Epithelial cell of prostate (primary cell): ENCODE measurements at regions not wholly inside any gene's neighbourhood (a gene's known extent, or its start where the extent isn't known, plus 50 kb on each side); places are given as distances from the start of the nearest gene placed in this dataset.
"Not testable (repeated sequence)": the region's sequence is repeated elsewhere in the genome, so short reads cannot be mapped to it uniquely, and the experiment has no call there.

Source experiments
- DNase-seq: peaks from one replicate; pipeline ENCODE4 v3.0.0-alpha.2; 2011; ENCODE audit warnings: low read depth, low spot score
- H3K27ac ChIP-seq: fragments of 450-650 bp; 2 replicates; pipeline ENCODE4 v1.5.1; 2017; ENCODE audit warnings: mild to moderate bottlenecking

DNA sequence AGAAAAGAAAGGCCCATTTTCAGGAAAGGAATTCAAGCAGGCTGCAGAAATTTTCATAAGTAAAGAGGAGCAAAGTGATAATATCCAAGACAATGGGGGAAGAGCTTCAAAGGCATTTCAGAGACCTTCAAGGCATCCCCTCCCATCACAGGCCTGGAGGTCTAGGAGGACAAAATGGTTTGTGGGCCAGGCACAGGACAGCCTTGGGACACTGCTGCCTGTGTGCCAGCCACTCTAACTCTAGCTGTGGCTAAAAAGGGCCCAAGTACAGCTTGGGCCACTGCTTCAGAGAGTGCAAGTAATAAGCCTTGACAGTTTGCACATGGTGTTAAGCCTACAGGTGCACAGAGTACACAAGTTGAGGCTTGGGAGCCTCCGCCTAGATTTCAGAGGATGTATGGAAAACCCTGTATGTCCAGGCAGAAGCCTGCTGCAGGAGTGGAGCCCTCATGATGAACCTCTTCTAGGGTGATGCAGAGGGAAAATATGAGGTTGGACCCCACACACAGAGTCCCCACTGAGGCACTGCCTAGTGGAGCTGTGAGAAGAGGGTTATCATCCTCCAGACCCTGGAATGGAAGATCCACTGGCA lies 51.8 kb upstream of the ZSWIM5 start:
- no peak overlapping the region for H3K27ac ChIP-seq
- no peak for DNase-seq

DNA sequence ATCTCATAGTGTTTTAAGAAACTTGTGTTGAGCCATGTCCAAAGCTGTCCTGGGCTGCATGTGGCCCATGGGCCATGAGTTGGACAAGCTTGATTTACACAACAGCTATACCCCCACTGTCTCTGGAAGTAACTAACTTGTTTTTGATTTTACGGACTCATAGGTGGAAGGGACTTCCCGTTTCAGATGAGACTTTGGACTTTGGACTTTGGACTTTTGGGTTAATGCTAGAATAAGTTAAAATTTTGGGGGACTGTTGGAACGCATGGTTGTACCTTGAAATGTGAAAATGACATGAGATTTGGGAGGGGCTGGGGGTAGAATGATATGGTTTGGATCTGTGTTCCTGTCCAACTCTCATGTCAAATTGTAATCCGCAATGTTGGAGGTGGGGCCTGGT lies 52.6 kb upstream of the ZSWIM5 start:
- DNase-seq, result no peak
- no peak overlapping the region for H3K27ac ChIP-seq

DNA sequence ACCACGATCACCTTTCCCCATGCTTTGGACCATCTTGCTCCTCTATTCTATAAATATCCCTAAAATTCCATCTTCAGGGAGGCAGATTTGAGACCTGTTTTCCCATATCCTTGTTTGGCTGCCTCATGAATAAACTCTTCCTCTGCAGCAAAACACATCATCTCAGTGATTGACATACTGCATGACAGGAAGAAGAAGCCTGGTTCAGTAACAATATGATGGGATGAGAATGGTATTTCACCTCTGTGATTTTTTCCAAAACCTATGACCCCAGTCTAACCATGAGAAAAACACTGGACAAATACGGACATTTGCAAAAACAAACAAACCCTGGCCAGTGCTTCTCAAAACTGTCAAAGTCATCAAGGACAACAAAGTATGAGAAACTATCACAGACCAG lies 53.8 kb upstream of the ZSWIM5 start:
- DNase-seq, result no peak

DNA sequence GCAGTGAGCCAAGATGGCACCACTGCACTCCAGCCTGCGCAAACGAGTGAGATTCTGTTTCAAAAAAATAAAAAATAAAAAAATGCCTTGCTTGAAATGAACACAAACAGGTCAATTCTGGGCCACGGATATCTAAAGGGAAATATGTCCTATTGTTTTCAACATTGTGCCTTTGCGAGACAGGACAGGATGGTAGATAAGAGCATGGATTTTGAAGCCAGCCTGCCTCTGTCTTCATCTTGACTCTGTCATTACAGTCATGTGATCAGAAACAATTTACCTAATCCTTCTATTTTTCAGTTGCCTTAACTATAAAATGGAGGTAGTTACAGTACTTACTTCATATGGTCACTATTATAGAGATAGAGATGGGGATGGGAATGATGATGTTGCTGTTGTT lies 56.7 kb upstream of the ZSWIM5 start:
- no peak for DNase-seq
- no peak overlapping the region for H3K27ac ChIP-seq

More for the DNA sequence above, 53.8 kb upstream of the ZSWIM5 start:
- H3K27ac ChIP-seq, result no peak overlapping the region

DNA sequence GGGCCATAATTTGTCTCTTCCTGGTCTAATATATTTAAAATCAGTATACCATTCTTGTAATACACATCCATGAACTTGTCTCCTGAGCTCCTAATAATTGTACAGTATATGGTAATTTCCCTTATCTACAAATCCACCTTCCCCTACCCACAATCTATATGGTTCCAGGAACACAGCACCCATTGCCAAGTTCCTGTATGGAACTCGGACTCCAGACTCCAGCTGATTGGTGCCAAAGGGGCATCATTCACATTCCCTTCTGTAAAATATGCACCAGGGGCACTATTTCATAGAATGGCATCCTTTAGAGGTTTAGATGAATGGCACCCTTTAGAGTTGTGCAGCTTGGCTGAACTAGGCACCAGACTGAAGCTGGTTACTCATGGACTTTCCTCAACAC lies 58.8 kb upstream of the ZSWIM5 start:
- no peak for DNase-seq
- H3K27ac ChIP-seq, result no peak overlapping the region

DNA sequence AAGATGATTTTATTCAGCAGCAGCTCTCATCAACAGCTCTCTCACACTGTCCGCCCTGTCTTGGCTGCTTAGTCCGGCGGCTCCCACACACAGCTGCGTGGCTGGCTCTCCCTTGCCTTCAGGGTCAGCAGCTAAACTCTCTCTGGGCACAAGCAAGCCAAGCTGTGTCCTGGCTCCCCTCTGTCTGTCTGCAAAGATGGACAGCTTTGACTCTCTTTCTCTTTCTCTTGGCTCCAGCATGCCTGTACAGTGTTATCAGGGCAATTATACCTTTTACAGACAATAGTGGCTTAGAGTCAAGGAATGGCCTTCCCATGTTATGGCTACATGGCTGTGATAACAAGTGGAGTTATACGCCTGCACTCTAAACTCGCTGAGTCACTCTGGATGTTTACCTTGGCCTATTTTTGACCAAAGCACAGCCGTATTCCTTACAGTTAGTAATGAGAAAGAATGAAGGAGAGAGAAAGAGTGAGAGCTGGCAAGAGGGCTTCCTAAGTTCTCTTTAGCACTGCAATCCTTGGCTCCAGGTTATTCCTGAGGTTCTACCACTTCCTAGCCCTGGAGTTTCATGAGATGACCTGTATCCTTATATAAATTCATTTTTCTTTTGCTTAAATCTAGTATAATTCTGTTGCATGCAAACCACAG lies 59.9 kb upstream of the ZSWIM5 start:
- DNase-seq, result no peak
- H3K27ac ChIP-seq, result no peak overlapping the region

DNA sequence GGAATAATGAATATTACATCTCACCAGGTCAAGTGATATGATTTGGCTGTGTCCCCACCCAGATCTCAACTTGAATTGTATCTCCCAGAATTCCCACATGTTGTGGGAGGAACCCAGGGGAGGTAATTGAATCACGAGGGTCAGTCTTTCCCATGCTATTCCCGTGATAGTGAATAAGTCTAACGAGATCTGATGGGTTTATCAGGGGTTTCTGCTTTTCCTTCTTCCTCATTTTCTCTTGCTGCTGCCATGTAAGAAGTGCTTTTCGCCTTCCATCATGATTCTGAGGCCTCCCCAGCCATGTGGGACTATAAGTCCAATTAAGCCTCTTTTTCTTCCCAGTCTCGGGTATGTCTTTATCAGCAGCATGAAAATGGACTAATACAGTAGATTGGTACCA lies 58.4 kb upstream of the HPDL start:
- not testable (repeated sequence) for DNase-seq, H3K27ac ChIP-seq

DNA sequence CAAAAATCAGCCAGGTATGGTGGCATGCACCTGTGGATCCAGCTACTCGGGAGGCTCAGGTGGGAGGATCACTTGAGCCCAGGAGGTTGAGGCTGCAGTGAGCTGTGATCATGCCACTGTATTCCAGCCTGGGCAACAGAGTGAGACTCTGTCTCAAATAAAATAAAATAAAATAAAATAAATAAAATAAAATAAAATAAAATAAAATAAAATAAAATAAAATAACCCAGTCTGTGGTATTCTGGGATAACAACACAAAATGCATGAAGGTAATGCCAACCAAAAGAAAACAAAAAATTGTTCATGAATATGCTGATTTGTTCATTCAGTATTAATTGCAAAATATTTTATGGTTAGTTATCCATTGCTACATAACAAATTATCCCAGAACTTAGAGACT lies 54.4 kb upstream of the HPDL start:
- H3K27ac ChIP-seq, result peak overlapping the region; percentile 38
- DNase-seq, result not testable (repeated sequence)

DNA sequence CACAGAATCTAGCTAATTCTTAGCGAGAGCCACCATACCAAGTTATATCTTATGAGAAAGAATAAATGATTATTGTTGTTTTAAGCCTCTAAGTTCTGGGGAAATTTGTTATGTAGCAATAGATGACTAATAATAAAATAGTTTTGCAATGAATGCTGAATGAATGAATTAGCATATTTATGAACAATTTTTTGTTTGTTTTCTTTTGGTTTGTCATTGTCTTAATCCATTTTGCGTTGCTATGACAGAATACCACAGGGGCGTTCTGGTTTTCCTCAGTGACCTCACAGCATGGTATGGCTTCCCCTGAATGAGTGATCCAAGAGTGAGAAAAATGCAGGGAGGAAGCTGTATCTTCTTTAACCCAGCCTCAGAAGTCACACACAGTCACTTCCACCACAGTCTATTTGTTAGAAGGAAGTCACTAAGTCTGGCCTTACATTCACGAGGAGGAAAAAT lies 53.8 kb upstream of the HPDL start:
- peak; percentile 48 for DNase-seq
- peak overlapping the region; percentile 38 for H3K27ac ChIP-seq

DNA sequence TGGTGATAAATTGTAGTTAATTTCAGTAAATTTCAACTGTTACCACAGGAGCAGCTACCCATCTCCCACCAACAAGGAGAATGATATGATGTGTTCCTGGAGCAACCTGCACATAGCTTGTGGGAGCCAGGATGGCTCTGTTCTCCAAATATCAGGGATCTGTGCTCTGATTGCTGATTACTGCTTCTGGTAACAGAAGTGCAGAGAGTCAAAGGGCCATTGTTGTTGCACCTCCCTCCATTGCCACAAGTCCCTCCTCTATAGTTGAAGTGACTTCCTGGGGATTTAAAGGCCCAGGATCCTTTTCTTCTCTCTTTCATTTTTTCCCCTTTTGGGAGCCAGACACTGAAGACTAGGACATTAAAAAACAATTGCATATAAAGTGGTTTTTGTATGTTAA lies 51.6 kb upstream of the HPDL start:
- no peak for DNase-seq
- no peak overlapping the region for H3K27ac ChIP-seq
